HL-60 (cell line): ENCODE measurements at regions not wholly inside any gene's neighbourhood (a gene's known extent, or its start where the extent isn't known, plus 50 kb on each side); places are given as distances from the start of the nearest gene placed in this dataset.

ENCODE experiments used
- DNase-seq, 2 experiments: peaks; one replicate each; pipeline ENCODE4 v3.0.0-alpha.2; 2010 to 2020; ENCODE audit warnings: low read depth in 1 of 2, low spot score in 1 of 2
- H3K27ac ChIP-seq: fragments of 250-450 bp; sonication (Bioruptor Pico); replicated peaks from 2 replicates; pipeline ENCODE4 v1.5.1; 2020; ENCODE audit warnings: mild to moderate bottlenecking, moderate library complexity
- H3K27me3 ChIP-seq: fragments of 250-450 bp; sonication (Bioruptor Pico); 2 replicates; pipeline ENCODE4 v1.5.1; 2021; ENCODE audit warnings: mild to moderate bottlenecking, moderate library complexity; ENCODE audit not compliant: insufficient read depth, poor library complexity, severe bottlenecking
- H3K4me3 ChIP-seq: replicated peaks from 2 replicates; pipeline ENCODE4 v1.5.1; 2011; ENCODE audit warnings: mild to moderate bottlenecking, control low read depth, low read length; ENCODE audit not compliant: insufficient read depth
- CTCF ChIP-seq: IDR thresholded peaks from one replicate; pipeline ENCODE4 v1.5.1; 2011; ENCODE audit warnings: low read length, control low read depth, inconsistent platforms; ENCODE audit not compliant: insufficient read depth
- GABPA ChIP-seq: IDR thresholded peaks from 2 replicates; pipeline ENCODE4 v1.6.1; 2012; ENCODE audit warnings: low read depth
- POLR2AphosphoS5 ChIP-seq: IDR thresholded peaks from 2 replicates; pipeline ENCODE4 v1.6.1; 2012; ENCODE audit warnings: low read depth
- REST ChIP-seq: IDR thresholded peaks from 2 replicates; pipeline ENCODE4 v1.6.1; 2012; ENCODE audit warnings: low read depth; ENCODE audit not compliant: insufficient replicate concordance
- SPI1 ChIP-seq: IDR thresholded peaks from 2 replicates; pipeline ENCODE4 v1.6.1; 2012; ENCODE audit warnings: low read depth, mild to moderate bottlenecking, borderline replicate concordance

- TF ChIP-seq GABPA (no peak), POLR2AphosphoS5 (no peak), REST (no peak), SPI1 (no peak), CTCF (no peak)
- Histone ChIP-seq H3K4me3 (no peak overlapping the region), H3K27me3 (peaks cover 23% of the 10 kb centered on the region), H3K27ac (no peak overlapping the region)
- no peak for DNase-seq
Observed at GRCh38 chr13:74571811-74572210, 437.6 kb upstream of the KLF12 start.

- no peak overlapping the region for H3K27ac ChIP-seq
- peaks cover 15% of the 10 kb centered on the region for H3K27me3 ChIP-seq
- no peak for DNase-seq
- no peak overlapping the region for H3K4me3 ChIP-seq
- TF ChIP-seq SPI1 (no peak), REST (no peak), CTCF (no peak), POLR2AphosphoS5 (no peak), GABPA (no peak)
Observed at GRCh38 chr13:74570834-74571233, 436.6 kb upstream of the KLF12 start.

- Histone ChIP-seq H3K27ac (no peak overlapping the region), H3K4me3 (no peak overlapping the region), H3K27me3 (peaks cover 7% of the 10 kb centered on the region)
- DNase-seq, result no peak
- TF ChIP-seq POLR2AphosphoS5 (no peak), SPI1 (no peak), REST (no peak), GABPA (no peak), CTCF (no peak)
Observed at GRCh38 chr13:74570046-74570445, 435.8 kb upstream of the KLF12 start.
